GM12872 (cell line): ENCODE measurements at regions not wholly inside any gene's neighbourhood (a gene's known extent, or its start where the extent isn't known, plus 50 kb on each side); places are given as distances from the start of the nearest gene placed in this dataset.

Experiments
- CTCF ChIP-seq: IDR thresholded peaks from 3 replicates; pipeline ENCODE4 v1.5.1; 2011; ENCODE audit warnings: low read depth, mild to moderate bottlenecking, low read length, moderate library complexity; ENCODE audit not compliant: insufficient read depth

- no peak for TF ChIP-seq CTCF
These were observed 1176.4 kb downstream of the BRD1 start for GRCh38 chr22:48651036-48651890.

- TF ChIP-seq CTCF, result no peak
These were observed 1177.2 kb downstream of the BRD1 start for GRCh38 chr22:48650323-48651035.

- TF ChIP-seq CTCF, result no peak
These were observed 1178.2 kb downstream of the BRD1 start for GRCh38 chr22:48649466-48649865.

GRCh38 chr22:48649031-48649430 is 1178.6 kb downstream of the BRD1 start:
- TF ChIP-seq CTCF, result no peak

- no peak for TF ChIP-seq CTCF
These were observed 1179.8 kb downstream of the BRD1 start for GRCh38 chr22:48647606-48648515.

- TF ChIP-seq CTCF, result no peak
These were observed 1180.6 kb downstream of the BRD1 start for GRCh38 chr22:48647051-48647450.
